NB4 (cell line): ENCODE measurements at regions not wholly inside any gene's neighbourhood (a gene's known extent, or its start where the extent isn't known, plus 50 kb on each side); places are given as distances from the start of the nearest gene placed in this dataset.

ENCODE experiments used
- CTCF ChIP-seq: IDR thresholded peaks from one replicate; pipeline ENCODE4 v1.5.1; 2012; ENCODE audit warnings: low read depth, low read length
- POLR2A ChIP-seq: IDR thresholded peaks from 2 replicates; pipeline ENCODE4 v1.6.1; 2011; ENCODE audit warnings: mild to moderate bottlenecking; ENCODE audit not compliant: insufficient read length; ENCODE audit errors: extremely low read depth

DNA sequence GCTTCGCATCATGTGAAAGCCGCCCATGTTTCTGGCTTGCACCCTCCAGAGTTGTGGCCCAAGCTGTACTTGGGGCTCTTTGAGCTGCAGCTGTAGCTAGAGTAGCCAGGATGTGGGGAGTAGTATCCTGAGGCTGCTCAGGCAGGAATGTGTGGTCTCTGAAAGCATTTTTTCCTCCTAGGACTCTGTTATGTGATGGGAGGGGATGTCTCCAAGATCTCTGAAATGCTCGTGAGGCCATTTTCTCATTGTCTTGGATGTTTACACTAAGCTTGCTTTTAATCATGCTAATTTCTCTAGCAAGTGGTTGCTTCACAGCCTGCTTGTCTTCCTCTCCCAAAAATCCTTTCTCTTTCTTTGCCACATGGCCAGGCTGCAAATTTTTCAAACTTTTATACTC is 687.6 kb downstream of the DCDC2C start:
- no peak for TF ChIP-seq POLR2A
- TF ChIP-seq CTCF = no peak
